GM21619 (cell line): ENCODE measurements at regions not wholly inside any gene's neighbourhood (a gene's known extent, or its start where the extent isn't known, plus 50 kb on each side); places are given as distances from the start of the nearest gene placed in this dataset.

Experiments
- ATAC-seq: cut with Tn5 transposase; IDR thresholded peaks from one replicate; pipeline ENCODE4 v1.9.1; 2021; ENCODE audit not compliant: unreplicated experiment

DNA sequence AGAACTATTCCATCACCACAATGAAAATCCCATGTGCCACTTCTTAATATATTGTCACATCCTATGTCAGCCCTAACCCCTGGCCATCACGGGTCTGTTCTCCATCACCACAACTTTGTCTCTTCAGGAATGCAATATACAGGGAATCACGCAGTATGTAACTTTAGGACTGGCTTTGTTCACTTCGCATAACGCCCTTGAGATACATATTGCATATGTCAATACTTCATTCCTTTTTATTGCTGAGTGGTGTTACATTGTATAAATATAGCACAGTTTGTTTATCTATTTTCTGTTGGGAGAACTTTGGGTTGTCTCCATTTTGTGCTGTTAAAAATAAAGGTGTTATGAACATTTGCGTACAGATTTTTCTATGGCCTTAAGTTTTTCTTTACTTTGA lies 195.4 kb upstream of the ZMIZ1 start:
- no peak for ATAC-seq

- ATAC-seq: no peak
Observed at GRCh38 chr10:78875331-78875877, 193.4 kb upstream of the ZMIZ1 start.

DNA sequence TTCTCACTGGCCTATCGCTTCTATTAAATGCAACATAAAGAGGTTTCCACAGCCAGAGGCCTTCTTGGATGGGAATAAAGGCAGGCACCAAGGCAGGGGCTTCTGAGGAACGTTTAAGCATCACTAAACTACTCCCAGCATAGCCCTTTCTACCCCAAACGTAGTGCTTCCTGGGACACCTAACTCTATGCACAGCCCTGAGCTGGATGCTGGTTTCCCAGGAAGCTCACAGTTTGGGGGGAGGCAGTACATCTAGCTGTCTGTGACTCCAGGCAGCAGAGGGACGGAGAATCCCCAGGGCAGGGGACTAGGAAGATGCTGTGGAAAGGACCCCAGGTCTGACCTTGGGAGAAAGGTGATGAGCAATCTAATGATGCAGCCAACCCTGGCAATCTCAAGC lies 192.8 kb upstream of the ZMIZ1 start:
- no peak for ATAC-seq

DNA sequence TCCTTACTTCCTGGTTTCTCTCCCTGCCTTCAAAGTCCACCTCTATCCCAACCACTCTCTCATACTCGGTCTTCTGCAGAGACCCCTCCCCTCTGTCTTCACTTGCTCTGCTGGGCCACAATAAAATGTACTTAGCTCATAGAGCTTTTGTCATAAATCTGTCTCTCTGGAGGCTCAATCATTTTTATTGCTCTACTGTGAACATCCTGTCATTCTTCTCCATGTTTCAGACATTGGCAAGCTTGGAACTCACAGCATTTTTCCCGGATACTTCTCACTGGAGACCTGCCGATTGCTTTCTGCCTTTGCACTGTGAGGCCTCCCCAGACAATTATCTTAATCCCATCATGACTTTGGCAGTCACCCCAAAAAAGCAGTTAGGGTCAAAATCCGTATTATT lies 192.3 kb upstream of the ZMIZ1 start:
- no peak for ATAC-seq

GRCh38 chr10:78879621-78880020 lies 189.1 kb upstream of the ZMIZ1 start:
- ATAC-seq: no peak

- ATAC-seq: no peak
Observed at GRCh38 chr10:78886129-78886528, 182.6 kb upstream of the ZMIZ1 start.

GRCh38 chr10:78889536-78890063 lies 179.2 kb upstream of the ZMIZ1 start:
- no peak for ATAC-seq

GRCh38 chr10:78890506-78890905 lies 178.3 kb upstream of the ZMIZ1 start:
- ATAC-seq: no peak

GRCh38 chr10:78891741-78892140 lies 177.0 kb upstream of the ZMIZ1 start:
- no peak for ATAC-seq

DNA sequence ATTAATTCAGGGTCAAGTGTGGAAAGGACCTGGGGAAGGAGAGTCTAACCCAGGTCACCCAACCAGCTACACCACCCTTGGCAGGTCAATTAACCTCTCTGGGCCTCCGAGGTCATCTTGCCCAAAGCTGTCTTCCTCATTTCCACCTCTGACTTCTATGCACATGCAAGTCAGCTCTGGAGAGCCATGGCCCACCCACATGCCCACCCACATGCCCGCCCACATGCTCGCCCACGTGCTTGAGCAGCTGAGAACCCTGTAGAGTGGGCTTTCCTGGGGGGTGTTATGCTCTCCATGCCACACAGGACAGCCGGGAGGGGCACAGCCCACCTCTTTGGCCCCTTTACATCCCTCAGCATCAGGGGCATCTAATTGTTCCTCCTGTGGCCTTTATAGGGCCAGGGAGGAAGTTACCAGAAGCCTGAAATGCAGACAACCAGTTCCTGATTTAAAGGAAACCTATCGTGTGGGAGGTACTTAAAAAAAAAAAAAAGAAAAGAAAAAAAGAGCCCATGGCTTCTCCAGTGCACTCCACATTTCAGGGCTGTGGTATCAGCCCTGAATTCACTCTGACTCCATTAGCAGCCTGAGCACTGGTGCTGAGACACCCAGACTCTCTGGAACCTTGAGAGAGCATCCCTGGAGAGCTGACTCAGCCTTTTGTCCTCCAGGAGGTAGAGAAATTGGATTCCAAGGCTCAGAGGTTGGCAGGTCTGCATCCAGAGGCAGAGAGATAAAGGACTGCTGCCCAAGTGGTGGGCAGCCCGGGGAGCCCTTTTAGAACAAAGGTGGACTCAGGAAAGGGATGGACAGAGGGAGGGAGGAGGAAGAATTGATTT lies 176.2 kb upstream of the ZMIZ1 start:
- no peak for ATAC-seq

- no peak for ATAC-seq
Observed at GRCh38 chr10:78893217-78893616, 175.5 kb upstream of the ZMIZ1 start.

DNA sequence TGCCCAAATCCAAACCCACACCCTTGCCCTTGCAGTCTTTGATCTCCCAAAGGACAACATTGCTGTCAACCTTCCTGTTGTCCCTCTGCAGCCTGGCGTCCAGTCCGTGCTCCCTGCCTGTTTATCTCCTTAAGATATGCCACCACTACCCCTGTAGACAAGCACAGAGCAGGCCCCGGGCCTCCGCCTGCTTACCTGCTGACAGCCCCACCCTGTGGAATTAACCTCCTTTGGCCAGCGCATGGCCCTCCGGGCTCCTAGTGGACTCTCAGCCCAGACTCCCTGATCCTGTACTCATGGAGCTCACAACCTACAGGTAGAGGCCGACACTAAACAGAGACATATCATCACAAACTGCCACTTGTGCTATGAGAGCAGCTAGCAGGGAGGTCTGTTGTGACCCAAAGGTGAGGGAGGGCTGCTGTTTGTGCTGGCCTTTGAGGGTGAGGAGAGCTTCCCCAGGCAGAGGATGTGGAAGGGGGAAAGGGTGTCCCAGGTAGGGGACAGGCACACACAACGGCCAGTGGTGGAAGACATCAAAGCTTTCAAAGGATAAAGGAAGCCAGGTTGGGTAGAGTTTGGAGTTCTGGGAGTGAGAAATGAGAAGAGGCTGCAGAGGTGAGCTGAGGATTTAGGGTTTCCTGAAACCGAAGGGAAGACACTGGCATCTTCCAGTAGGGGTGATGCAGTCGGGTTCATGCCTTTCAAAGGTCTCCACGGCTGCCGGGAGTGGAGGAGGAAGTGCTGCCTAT lies 174.5 kb upstream of the ZMIZ1 start:
- ATAC-seq: no peak

GRCh38 chr10:78894841-78895195 lies 173.9 kb upstream of the ZMIZ1 start:
- ATAC-seq: no peak

DNA sequence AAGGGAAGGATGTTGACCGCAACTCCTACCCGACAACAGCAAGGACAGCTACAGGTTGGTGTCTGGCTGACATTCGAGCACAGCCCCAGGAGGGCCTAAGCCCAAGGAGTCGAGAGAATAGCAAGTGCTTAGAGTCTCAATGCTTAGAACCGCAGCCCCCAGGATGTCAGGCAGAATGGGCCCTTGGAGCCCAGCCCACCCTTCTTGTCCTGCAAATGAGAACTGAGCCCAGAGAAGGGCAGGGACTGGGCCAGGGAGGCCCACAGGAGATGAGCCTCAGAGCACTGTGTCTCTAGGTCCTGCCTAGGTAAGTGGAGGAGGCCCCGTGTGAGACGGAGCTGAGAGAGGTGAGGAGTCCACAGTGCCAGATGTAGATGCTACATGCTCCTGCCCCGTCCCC lies 173.3 kb upstream of the ZMIZ1 start:
- ATAC-seq: no peak

DNA sequence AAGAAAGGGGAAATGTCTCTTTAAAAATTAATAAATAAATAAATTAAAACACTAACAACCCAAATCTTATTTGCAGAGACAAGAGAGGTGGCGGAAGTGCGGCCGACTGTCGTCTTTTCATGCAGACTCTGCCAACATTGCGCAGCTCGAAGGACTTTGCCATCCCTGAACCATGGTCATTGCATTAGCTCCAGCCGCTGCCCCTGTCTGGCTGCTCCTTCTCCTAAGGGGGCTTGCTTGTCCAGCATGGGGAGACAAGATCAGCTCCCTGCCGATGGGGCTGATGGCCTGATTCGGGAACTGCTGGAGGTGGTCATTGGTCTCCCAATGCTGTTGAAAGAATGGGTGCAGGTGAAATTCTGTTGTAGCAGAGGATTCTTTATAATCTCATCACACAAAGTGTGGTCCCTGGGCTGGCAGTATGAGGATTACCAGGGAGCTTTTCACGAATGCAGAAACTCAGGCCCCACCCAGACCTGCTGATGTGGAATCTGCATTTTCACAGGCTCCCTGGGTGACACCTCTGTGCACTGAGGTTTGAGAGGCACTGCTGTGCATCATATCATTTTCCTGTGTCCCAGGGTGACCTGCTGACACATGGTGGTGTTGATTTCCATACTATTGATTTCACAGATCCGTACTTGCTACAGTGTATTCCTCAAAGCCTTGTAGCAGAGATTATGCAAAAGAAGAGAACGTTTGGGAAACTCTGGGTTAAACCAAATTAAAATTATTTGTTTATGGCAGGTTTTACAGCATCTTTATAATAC lies 172.4 kb upstream of the ZMIZ1 start:
- no peak for ATAC-seq

GRCh38 chr10:78898341-78899097 lies 170.2 kb upstream of the ZMIZ1 start:
- no peak for ATAC-seq

DNA sequence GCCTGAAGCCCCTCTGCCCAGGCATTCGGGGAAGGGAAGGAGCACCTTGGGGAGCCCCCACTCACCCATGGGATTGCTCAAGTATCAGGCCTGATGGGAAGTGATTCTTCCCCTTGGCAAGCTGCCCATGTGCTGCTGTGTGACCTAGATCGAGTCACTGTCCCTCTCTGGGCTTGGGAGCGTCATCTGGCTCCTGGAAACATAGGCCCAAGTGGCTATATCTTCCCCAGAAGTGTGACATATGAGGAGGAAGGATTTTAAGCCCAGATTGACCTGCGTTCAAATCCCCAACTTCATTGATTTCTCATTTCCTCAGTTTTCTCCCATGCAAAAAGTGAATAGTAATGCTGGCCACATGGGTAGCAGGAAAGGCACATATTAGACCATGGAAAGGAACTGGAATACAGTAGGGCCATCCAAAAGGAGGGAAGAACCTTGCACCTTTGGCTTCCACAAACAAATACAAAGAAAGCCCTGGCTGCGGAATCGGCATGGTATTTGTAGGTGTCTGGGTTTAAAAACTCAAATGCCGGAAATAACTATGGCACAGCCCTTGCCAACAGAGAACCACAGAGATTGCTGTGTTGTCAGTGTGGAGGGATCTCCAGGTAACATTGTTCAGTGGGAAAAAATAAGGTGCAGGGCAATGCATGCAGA lies 169.5 kb upstream of the ZMIZ1 start:
- ATAC-seq: no peak

DNA sequence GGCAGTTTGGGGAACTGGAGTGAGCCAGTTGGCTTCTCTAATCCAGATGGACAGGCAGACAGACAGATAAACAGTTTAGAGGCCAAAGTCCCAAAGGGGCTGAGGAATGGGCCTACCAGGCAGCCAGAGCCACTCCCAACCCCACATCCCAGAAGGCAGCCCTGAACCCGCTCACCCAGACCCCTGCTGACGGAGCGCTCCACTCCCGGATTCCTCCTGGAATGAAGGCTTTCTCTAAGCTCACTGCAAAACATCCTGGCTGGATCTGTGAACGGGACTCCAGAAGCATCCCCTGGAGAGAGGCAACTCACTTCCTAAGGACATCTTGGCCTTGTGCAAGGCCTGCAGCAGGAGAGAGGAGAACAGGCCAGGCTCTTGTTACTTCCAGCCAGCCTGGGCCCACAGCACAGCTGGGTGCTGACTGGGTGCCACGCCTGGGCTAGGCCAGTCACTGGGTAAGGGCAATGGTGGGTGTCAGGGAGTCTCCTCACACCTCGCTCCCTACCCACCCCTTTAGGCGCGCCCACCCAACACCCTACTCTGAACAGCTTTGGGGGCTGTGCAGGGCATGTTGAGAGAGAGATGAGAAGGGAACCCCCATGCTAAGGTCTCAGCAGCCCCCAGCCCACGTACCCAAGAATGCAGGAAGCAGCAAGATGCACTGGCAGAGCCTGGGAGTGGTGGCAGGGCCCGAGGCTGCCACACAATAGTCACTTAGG lies 168.6 kb upstream of the ZMIZ1 start:
- no peak for ATAC-seq

DNA sequence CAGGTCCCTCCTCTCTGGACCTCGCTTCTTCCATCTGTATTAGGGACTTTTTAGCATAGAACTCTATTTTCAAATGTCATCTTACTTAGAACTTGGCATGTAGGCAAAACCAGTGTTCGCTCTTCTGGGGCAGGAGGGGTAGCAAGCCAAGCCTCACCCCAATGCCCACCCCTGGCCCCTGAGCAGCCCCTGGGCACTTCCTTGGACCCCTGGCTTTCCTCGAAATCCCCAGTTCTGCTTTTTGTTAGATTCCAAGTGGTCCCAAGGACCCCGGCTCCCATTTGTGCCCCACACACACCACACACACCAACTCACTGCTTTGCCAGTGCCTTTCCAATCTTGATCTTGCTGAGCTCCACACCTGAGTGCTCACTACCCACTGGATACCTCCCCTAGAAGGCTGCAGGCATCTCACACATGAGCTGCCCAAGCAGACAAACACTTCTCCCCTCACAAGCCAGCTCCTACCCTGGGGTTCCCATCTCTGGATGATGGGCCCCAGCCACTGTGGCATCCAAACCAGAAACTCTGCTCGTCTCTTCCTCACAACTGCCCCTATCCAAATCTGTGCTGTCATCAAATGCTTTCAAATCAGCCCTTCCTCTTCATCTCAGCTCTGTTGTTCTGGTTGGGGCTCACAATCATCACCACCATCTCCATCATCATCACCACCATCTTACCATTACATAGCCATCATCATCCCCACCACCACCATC lies 167.9 kb upstream of the ZMIZ1 start:
- ATAC-seq: no peak
